Kidney epithelial cell (primary cell): ENCODE measurements at regions not wholly inside any gene's neighbourhood (a gene's known extent, or its start where the extent isn't known, plus 50 kb on each side); places are given as distances from the start of the nearest gene placed in this dataset.
"Not testable (repeated sequence)": the region's sequence is repeated elsewhere in the genome, so short reads cannot be mapped to it uniquely, and the experiment has no call there.

Source experiments
- DNase-seq: peaks from one replicate; pipeline ENCODE4 v3.0.0-alpha.2; 2010; ENCODE audit warnings: low read depth
- H3K27me3 ChIP-seq: 2 replicates; pipeline ENCODE4 v1.6.0; 2011; ENCODE audit warnings: low read length; ENCODE audit not compliant: control insufficient read depth, insufficient read depth
- H3K36me3 ChIP-seq: 2 replicates; pipeline ENCODE4 v1.5.1; 2011; ENCODE audit warnings: low read length; ENCODE audit not compliant: control insufficient read depth, insufficient read depth
- H3K4me3 ChIP-seq: 2 replicates; pipeline ENCODE4 v1.5.1; 2011; ENCODE audit warnings: low read depth, mild to moderate bottlenecking, control low read depth, low read length
- CTCF ChIP-seq: IDR thresholded peaks from 2 replicates; pipeline ENCODE4 v1.5.1; 2011; ENCODE audit warnings: mild to moderate bottlenecking, moderate library complexity, low read length, control low read depth, inconsistent platforms; ENCODE audit not compliant: insufficient read depth, poor library complexity, severe bottlenecking

GRCh38 chr9:86572904-86573303, 218.7 kb upstream of the TUT7 start:
- Histone ChIP-seq H3K36me3 (no peaks in the 10 kb centered on the region), H3K27me3 (peaks cover under 1% of the 10 kb centered on the region), H3K4me3 (no peak overlapping the region)
- TF ChIP-seq CTCF, result no peak
- DNase-seq, result no peak

- DNase-seq, H3K36me3 ChIP-seq, H3K4me3 ChIP-seq, H3K27me3 ChIP-seq: not testable (repeated sequence)
Measured at GRCh38 chr9:86565603-86566002, 211.4 kb upstream of the TUT7 start.

GRCh38 chr9:86563936-86564335, 209.7 kb upstream of the TUT7 start:
- DNase-seq, result no peak
- Histone ChIP-seq H3K27me3 (no peaks in the 10 kb centered on the region), H3K36me3 (no peaks in the 10 kb centered on the region), H3K4me3 (no peak overlapping the region)
- no peak for TF ChIP-seq CTCF

- DNase-seq, result no peak
- Histone ChIP-seq H3K36me3 (no peaks in the 10 kb centered on the region), H3K27me3 (no peaks in the 10 kb centered on the region), H3K4me3 (no peak overlapping the region)
- TF ChIP-seq CTCF, result no peak
Measured at GRCh38 chr9:86563350-86563749, 209.1 kb upstream of the TUT7 start.

GRCh38 chr9:86562691-86563090, 208.5 kb upstream of the TUT7 start:
- Histone ChIP-seq H3K36me3 (no peaks in the 10 kb centered on the region), H3K27me3 (no peaks in the 10 kb centered on the region), H3K4me3 (no peak overlapping the region)
- no peak for TF ChIP-seq CTCF
- no peak for DNase-seq

GRCh38 chr9:86557918-86558317, 203.7 kb upstream of the TUT7 start:
- H3K36me3 ChIP-seq, result no peaks in the 10 kb centered on the region
- TF ChIP-seq CTCF, result no peak
- no peak for DNase-seq
- H3K27me3 ChIP-seq, result no peaks in the 10 kb centered on the region
- H3K4me3 ChIP-seq, result no peak overlapping the region
